ENCODE measurements at regions not wholly inside any gene's neighbourhood (a gene's known extent, or its start where the extent isn't known, plus 50 kb on each side); places are given as distances from the start of the nearest gene placed in this dataset.
"Not testable (repeated sequence)": the region's sequence is repeated elsewhere in the genome, so short reads cannot be mapped to it uniquely, and the experiment has no call there.

DNA sequence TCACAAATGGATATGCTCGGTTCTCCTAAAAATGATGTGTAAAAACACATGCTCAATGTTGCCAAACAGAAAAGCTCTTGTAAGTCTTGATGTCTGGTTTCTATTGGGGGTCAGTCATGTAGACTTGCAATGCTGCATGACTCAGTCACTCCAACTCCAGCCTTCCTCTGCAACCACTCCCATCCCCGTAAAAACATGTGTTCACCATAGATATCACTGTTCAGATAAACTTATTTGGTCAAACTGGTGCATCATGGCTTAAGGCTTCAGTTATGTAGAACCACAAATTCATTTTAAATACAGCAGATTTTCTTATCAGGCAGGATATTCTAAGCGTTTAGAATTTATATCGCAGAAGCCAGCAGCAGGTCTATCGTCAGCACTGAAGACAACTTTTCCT lies 298.4 kb upstream of the LUZP2 start:
- no peak for DNase-seq (ENCODE audit: low read depth)
- no peak overlapping the region for H3K4me3 ChIP-seq (ENCODE audit: low read depth, low read length)
- no peak for TF ChIP-seq CTCF (IDR thresholded peaks at IDR 0.05; ENCODE audit: low read depth, low read length, missing control alignments)
- in situ Hi-C loops (cut with HindIII; ENCODE audit: low sequenced_read_pairs) = no loop called here

GRCh38 chr11:24199461-24199860 lies 297.4 kb upstream of the LUZP2 start:
- TF ChIP-seq CTCF (IDR thresholded peaks at IDR 0.05; ENCODE audit: low read depth, low read length, missing control alignments) = no peak
- in situ Hi-C loops (cut with HindIII; ENCODE audit: low sequenced_read_pairs) = no loop called here
- DNase-seq (ENCODE audit: low read depth) = no peak
- no peak overlapping the region for H3K4me3 ChIP-seq (ENCODE audit: low read depth, low read length)

DNA sequence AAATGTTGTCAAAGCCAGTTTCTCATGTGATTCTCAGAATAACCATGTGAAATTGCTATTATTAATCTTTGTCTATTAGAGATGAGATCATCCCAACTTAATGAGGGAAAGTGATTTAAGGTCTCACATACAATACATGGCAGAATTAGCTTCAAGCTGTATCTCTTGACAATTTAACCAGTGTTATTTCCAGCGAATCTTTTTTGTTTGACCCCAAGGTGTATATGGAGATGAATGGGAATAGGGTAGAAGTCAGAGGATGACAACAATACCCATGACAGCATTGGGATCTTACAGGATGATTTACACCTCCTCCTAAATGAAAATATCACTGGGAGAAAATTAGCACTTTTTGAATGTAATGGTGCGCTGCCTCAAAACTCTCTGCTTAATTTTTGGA lies 290.8 kb upstream of the LUZP2 start:
- H3K4me3 ChIP-seq (ENCODE audit: low read depth, low read length) = no peak overlapping the region
- no peak for TF ChIP-seq CTCF (IDR thresholded peaks at IDR 0.05; ENCODE audit: low read depth, low read length, missing control alignments)
- DNase-seq (ENCODE audit: low read depth) = no peak
- in situ Hi-C loops (cut with HindIII; ENCODE audit: low sequenced_read_pairs) = no loop called here

- in situ Hi-C loops (cut with HindIII; ENCODE audit: low sequenced_read_pairs) = no loop called here
Observed at GRCh38 chr11:24206511-24206910, 290.3 kb upstream of the LUZP2 start.

GRCh38 chr11:24216488-24216887 lies 280.4 kb upstream of the LUZP2 start:
- in situ Hi-C loops (cut with HindIII; ENCODE audit: low sequenced_read_pairs) = no loop called here

More at GRCh38 chr11:24206511-24206910, 290.3 kb upstream of the LUZP2 start:
- TF ChIP-seq CTCF (IDR thresholded peaks at IDR 0.05; ENCODE audit: low read depth, low read length, missing control alignments) = no peak
- no peak overlapping the region for H3K4me3 ChIP-seq (ENCODE audit: low read depth, low read length)
- no peak for DNase-seq (ENCODE audit: low read depth)

GRCh38 chr11:24217319-24217718 lies 279.5 kb upstream of the LUZP2 start:
- in situ Hi-C loops (cut with HindIII; ENCODE audit: low sequenced_read_pairs); DNase-seq (ENCODE audit: low read depth); H3K4me3 ChIP-seq (ENCODE audit: low read depth, low read length): not testable (repeated sequence)

More at GRCh38 chr11:24216488-24216887, 280.4 kb upstream of the LUZP2 start:
- no peak for DNase-seq (ENCODE audit: low read depth)
- H3K4me3 ChIP-seq (ENCODE audit: low read depth, low read length) = no peak overlapping the region
- TF ChIP-seq CTCF (IDR thresholded peaks at IDR 0.05; ENCODE audit: low read depth, low read length, missing control alignments) = no peak

DNA sequence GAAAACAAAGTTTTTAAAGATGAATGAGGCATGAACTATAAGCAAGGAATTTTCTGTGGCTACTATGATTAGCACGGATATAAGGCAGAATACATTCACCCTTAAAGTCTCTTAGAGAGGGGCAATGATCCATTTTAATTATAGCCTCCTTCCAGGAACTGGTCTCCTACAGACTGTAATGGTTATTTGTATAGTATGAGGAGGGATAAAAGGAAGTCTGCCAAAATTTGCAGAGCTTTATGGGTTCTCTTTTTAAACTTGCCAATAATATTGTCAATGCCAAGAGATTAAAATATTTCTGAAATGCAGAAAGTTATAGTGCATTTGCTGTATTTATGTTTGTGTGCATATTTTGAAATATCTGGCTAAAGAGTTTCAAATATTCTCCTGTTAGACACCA lies 271.4 kb upstream of the LUZP2 start:
- no peak for DNase-seq (ENCODE audit: low read depth)
- TF ChIP-seq CTCF (IDR thresholded peaks at IDR 0.05; ENCODE audit: low read depth, low read length, missing control alignments) = no peak
- in situ Hi-C loops (cut with HindIII; ENCODE audit: low sequenced_read_pairs) = no loop called here
- H3K4me3 ChIP-seq (ENCODE audit: low read depth, low read length) = no peak overlapping the region
